ENCODE measurements at regions not wholly inside any gene's neighbourhood (a gene's known extent, or its start where the extent isn't known, plus 50 kb on each side); places are given as distances from the start of the nearest gene placed in this dataset.

GRCh38 chr11:103604310-103604709 lies 432.1 kb upstream of the DDI1 start:
- TF ChIP-seq CTCF (IDR thresholded peaks at IDR 0.05) (no peak), POLR2A (IDR thresholded peaks at IDR 0.05) (no peak)

Measured in lower leg skin (tissue), 3 donors.